ENCODE measurements at regions not wholly inside any gene's neighbourhood (a gene's known extent, or its start where the extent isn't known, plus 50 kb on each side); places are given as distances from the start of the nearest gene placed in this dataset.

GRCh38 chr3:88936831-88937230, 170.6 kb upstream of the EPHA3 start:
- no peak for TF ChIP-seq CTCF (IDR thresholded peaks at IDR 0.05)
- TF ChIP-seq POLR2A (IDR thresholded peaks at IDR 0.05): no peak
